ENCODE measurements at regions not wholly inside any gene's neighbourhood (a gene's known extent, or its start where the extent isn't known, plus 50 kb on each side); places are given as distances from the start of the nearest gene placed in this dataset.

DNA sequence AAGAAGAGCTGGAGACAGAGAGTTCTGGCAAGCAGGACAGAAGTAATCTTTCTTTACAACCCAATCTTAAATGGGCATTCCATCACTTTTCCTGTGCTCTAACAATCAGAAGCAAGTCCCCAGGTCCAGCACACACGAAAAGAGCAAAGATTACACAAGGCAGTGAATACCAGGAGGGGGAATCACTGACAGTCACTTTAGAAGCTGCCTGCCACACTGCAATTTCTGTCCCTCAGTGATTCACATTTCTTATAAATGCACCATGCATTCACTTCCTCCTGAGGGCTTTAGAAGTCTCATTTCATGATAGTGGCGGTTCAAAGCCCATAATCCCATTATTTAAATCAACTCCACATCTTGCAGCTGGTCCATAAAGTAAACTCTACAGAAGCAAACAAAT, 362.5 kb downstream of the POM121L12 start:
- Mint-ChIP-seq H3K4me1 (ENCODE audit: low read depth, unreplicated experiment) (no peaks in the 10 kb centered on the region), H3K9me3 (ENCODE audit: unreplicated experiment) (no peaks in the 10 kb centered on the region), H3K27ac (ENCODE audit: unreplicated experiment) (no peak overlapping the region), H3K27me3 (ENCODE audit: insufficient read depth, unreplicated experiment) (no peaks in the 10 kb centered on the region), H3K36me3 (ENCODE audit: insufficient read depth, unreplicated experiment) (no peaks in the 10 kb centered on the region), H3K4me3 (ENCODE audit: unreplicated experiment) (no peak overlapping the region)
- DNase-seq: no peak
- no peak overlapping the region for H3K4me3 ChIP-seq (ENCODE audit: low read depth, low read length)
- no peaks in the 10 kb centered on the region for H3K9me3 ChIP-seq
- ChIA-PET CTCF (no interaction called here), POLR2A (no interaction called here)
- intact Hi-C loops (cut with micrococcal nuclease; ENCODE audit: unreplicated experiment): no loop called here
- no TSS peak for BruUV-seq (replicated peaks)
- TF ChIP-seq CTCF (IDR thresholded peaks at IDR 0.05; ENCODE audit: insufficient read depth in 1 of 2, low read depth in 1 of 2, low read length in 1 of 2, severe bottlenecking in 1 of 2, unreplicated experiment in 1 of 2): no peak
- no peaks in the 10 kb centered on the region for H3K27me3 ChIP-seq (replicated peaks; ENCODE audit: control insufficient read depth, insufficient read depth, low read length)
- no peaks in the 10 kb centered on the region for H3K36me3 ChIP-seq (ENCODE audit: control insufficient read depth, insufficient read depth, low read length)
- H3K4me1 ChIP-seq: no peaks in the 10 kb centered on the region

GRCh38 chr7:53398566-53398965, 363.1 kb downstream of the POM121L12 start:
- Mint-ChIP-seq H3K9me3 (ENCODE audit: unreplicated experiment) (no peaks in the 10 kb centered on the region), H3K4me1 (ENCODE audit: low read depth, unreplicated experiment) (no peaks in the 10 kb centered on the region), H3K4me3 (ENCODE audit: unreplicated experiment) (no peak overlapping the region), H3K27me3 (ENCODE audit: insufficient read depth, unreplicated experiment) (no peaks in the 10 kb centered on the region), H3K27ac (ENCODE audit: unreplicated experiment) (no peak overlapping the region), H3K36me3 (ENCODE audit: insufficient read depth, unreplicated experiment) (no peaks in the 10 kb centered on the region)
- no peak for DNase-seq
- ChIA-PET CTCF (no interaction called here), POLR2A (no interaction called here)
- no peak overlapping the region for H3K4me3 ChIP-seq (ENCODE audit: low read depth, low read length)
- TF ChIP-seq CTCF (IDR thresholded peaks at IDR 0.05; ENCODE audit: insufficient read depth in 1 of 2, low read depth in 1 of 2, low read length in 1 of 2, severe bottlenecking in 1 of 2, unreplicated experiment in 1 of 2): no peak
- no peaks in the 10 kb centered on the region for H3K27me3 ChIP-seq (replicated peaks; ENCODE audit: control insufficient read depth, insufficient read depth, low read length)
- H3K4me1 ChIP-seq: no peaks in the 10 kb centered on the region
- intact Hi-C loops (cut with micrococcal nuclease; ENCODE audit: unreplicated experiment): no loop called here
- no peaks in the 10 kb centered on the region for H3K36me3 ChIP-seq (ENCODE audit: control insufficient read depth, insufficient read depth, low read length)
- BruUV-seq (replicated peaks): no TSS peak
- H3K9me3 ChIP-seq: no peaks in the 10 kb centered on the region

DNA sequence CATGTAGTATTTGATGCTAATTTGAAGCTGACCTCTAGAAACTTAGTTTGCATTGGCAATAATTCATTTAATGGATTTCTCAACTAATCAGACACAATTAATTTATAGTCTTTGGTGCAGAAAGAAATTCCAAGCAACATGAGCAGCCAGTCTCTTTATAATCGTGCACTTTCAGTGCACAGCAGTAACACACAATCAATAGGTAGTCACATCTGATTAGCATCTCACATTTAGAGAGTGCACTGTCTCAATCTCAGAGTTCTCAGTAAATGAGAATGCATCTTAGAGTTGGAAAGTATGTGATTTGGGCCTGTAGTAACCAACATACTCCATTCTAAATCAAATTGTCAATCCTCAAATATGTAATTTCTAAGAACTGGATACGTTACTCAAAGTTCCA, 377.6 kb downstream of the POM121L12 start:
- DNase-seq: no peak
- H3K27ac Mint-ChIP-seq (ENCODE audit: unreplicated experiment): no peak overlapping the region
- H3K36me3 Mint-ChIP-seq (ENCODE audit: insufficient read depth, unreplicated experiment): no peaks in the 10 kb centered on the region
- H3K9me3 Mint-ChIP-seq (ENCODE audit: unreplicated experiment): peaks cover 15% of the 10 kb centered on the region
- no TSS peak for BruUV-seq (replicated peaks)
- no peaks in the 10 kb centered on the region for H3K27me3 Mint-ChIP-seq (ENCODE audit: insufficient read depth, unreplicated experiment)
- no peak overlapping the region for H3K4me3 Mint-ChIP-seq (ENCODE audit: unreplicated experiment)
- Histone ChIP-seq H3K9me3 (no peaks in the 10 kb centered on the region; the same call in 1 of the 2 replicates), H3K36me3 (ENCODE audit: control insufficient read depth, insufficient read depth, low read length) (no peaks in the 10 kb centered on the region), H3K4me3 (ENCODE audit: low read depth, low read length) (no peak overlapping the region), H3K27me3 (replicated peaks; ENCODE audit: control insufficient read depth, insufficient read depth, low read length) (no peaks in the 10 kb centered on the region), H3K4me1 (no peaks in the 10 kb centered on the region)
- TF ChIP-seq CTCF (IDR thresholded peaks at IDR 0.05; ENCODE audit: insufficient read depth in 1 of 2, low read depth in 1 of 2, low read length in 1 of 2, severe bottlenecking in 1 of 2, unreplicated experiment in 1 of 2): no peak
- CTCF ChIA-PET: no interaction called here
- no peaks in the 10 kb centered on the region for H3K4me1 Mint-ChIP-seq (ENCODE audit: low read depth, unreplicated experiment)
- POLR2A ChIA-PET: no interaction called here
- intact Hi-C loops (cut with micrococcal nuclease; ENCODE audit: unreplicated experiment): no loop called here

Data from Caco-2 (cell line).